GM12878 (cell line): ENCODE measurements at regions not wholly inside any gene's neighbourhood (a gene's known extent, or its start where the extent isn't known, plus 50 kb on each side); places are given as distances from the start of the nearest gene placed in this dataset.

ENCODE experiments used
- ATAC-seq: fragments of 200-7000 bp; cut with Tn5 transposase; 3 replicates; pipeline ENCODE4 v1.9.1; 2020; ENCODE audit warnings: mild to moderate bottlenecking, moderate library complexity
- BruUV-seq: library from RNA; stranded (reverse); fragments of 400-500 nt; replicated peaks from 2 replicates; lab custom pipeline; 2021; lab: Mats Ljungman, UMichigan
- CTCF ChIA-PET: fragments of 300-600 bp; sonication (Branson Sonifier 250); formaldehyde crosslinking; extraction: SDS; loops from one replicate; lab custom pipeline; 2021; ENCODE audit warnings: inconsistent platforms; lab: Yijun Ruan, JAX
- POLR2A ChIA-PET: fragments of 350-600 bp; formaldehyde crosslinking; extraction: SDS; loops from one replicate; lab custom pipeline; 2021; ENCODE audit warnings: inconsistent platforms; lab: Charles Lee
- RAD21 ChIA-PET: fragments of 300-600 bp; sonication (Branson Sonifier 250); formaldehyde crosslinking; loops from one replicate; lab custom pipeline; 2023; ENCODE audit warnings: antibody characterized with exemption; ENCODE audit not compliant: unreplicated experiment; lab: Charles Lee
- SMC1A ChIA-PET: fragments of 300-600 bp; sonication (Branson Sonifier 250); formaldehyde crosslinking; loops from one replicate; lab custom pipeline; 2023; ENCODE audit not compliant: unreplicated experiment, uncharacterized antibody; lab: Charles Lee
- DNase-seq: peaks from one replicate; pipeline ENCODE4 v3.0.0-alpha.2; 2011; ENCODE audit warnings: low read depth, low spot score
- FAIRE-seq: peaks from 3 replicates; lab custom pipeline; 2011; peaks lifted over from hg19 to GRCh38; lab: Jason Lieb, UNC
- H2AFZ ChIP-seq: 2 replicates; pipeline ENCODE4 v1.6.0; 2011; ENCODE audit warnings: low read depth, low read length, control low read depth; ENCODE audit not compliant: control insufficient read depth
- H3K27ac ChIP-seq: 2 replicates; pipeline ENCODE4 v1.5.1; 2011; ENCODE audit warnings: control low read depth; ENCODE audit not compliant: control insufficient read depth, insufficient read depth
- H3K27me3 ChIP-seq, 2 experiments: replicated peaks in 1 of 2; 2 replicates each; pipeline versions ENCODE4 v1.6.0 to v1.6.1; 2011; ENCODE audit warnings: low read length in 1 of 2; ENCODE audit not compliant: control insufficient read depth in 2 of 2, insufficient read depth in 2 of 2
- H3K36me3 ChIP-seq, 2 experiments: 2 replicates each; pipeline ENCODE4 v1.5.1; 2011; ENCODE audit warnings: low read length in 1 of 2; ENCODE audit not compliant: control insufficient read depth in 2 of 2, insufficient read depth in 2 of 2
- H3K4me1 ChIP-seq: 2 replicates; pipeline ENCODE4 v1.6.1; 2011; ENCODE audit warnings: mild to moderate bottlenecking, low read length, moderate library complexity, mixed read lengths; ENCODE audit not compliant: control insufficient read depth, insufficient read depth
- H3K4me2 ChIP-seq: 2 replicates; pipeline ENCODE4 v1.6.0; 2011; ENCODE audit warnings: control low read depth; ENCODE audit not compliant: control insufficient read depth, insufficient read depth
- H3K4me3 ChIP-seq: fragments of 200-600 bp; sonication (generic); 2 replicates; pipeline ENCODE4 v1.5.1; 2016
- H3K79me2 ChIP-seq: 2 replicates; pipeline ENCODE4 v1.6.0; 2011; ENCODE audit warnings: low read length; ENCODE audit not compliant: control insufficient read depth, insufficient read depth
- H3K9ac ChIP-seq: 2 replicates; pipeline ENCODE4 v1.8.0; 2011; ENCODE audit warnings: low read length, control low read depth, mixed read lengths; ENCODE audit not compliant: control insufficient read depth, insufficient read depth
- H3K9me3 ChIP-seq: replicated peaks from 3 replicates; pipeline ENCODE4 v1.5.1; 2011; ENCODE audit warnings: mild to moderate bottlenecking, low read length; ENCODE audit not compliant: control insufficient read depth, insufficient read depth
- H4K20me1 ChIP-seq: 2 replicates; pipeline ENCODE4 v1.6.0; 2011; ENCODE audit not compliant: control insufficient read depth, insufficient read depth
- CBX5 ChIP-seq: sonication (generic); IDR thresholded peaks from 2 replicates; pipeline ENCODE4 v1.6.1; 2016; ENCODE audit warnings: low read depth, moderate library complexity, mild to moderate bottlenecking, inconsistent platforms
- IKZF2 ChIP-seq, 2 experiments: fragments of 450-650 bp; IDR thresholded peaks; 2 replicates each; pipeline ENCODE4 v1.6.1; 2017; ENCODE audit warnings: mild to moderate bottlenecking in 2 of 2, moderate library complexity in 2 of 2
- MTA2 ChIP-seq: fragments of 450-650 bp; IDR thresholded peaks from 2 replicates; pipeline ENCODE4 v1.6.1; 2016; ENCODE audit warnings: low read depth, mild to moderate bottlenecking, moderate library complexity
- PML ChIP-seq: IDR thresholded peaks from 2 replicates; pipeline ENCODE4 v1.6.1; 2012; ENCODE audit warnings: low read length, inconsistent platforms
- RAD51 ChIP-seq: fragments of 450-650 bp; IDR thresholded peaks from 2 replicates; pipeline ENCODE4 v1.6.1; 2016; ENCODE audit warnings: moderate library complexity, mild to moderate bottlenecking, inconsistent platforms
- SMAD1 ChIP-seq: fragments of 450-650 bp; IDR thresholded peaks from 2 replicates; pipeline ENCODE4 v1.6.1; 2018; ENCODE audit warnings: mild to moderate bottlenecking, low read depth; ENCODE audit not compliant: partially characterized antibody
- SPI1 ChIP-seq: IDR thresholded peaks from 2 replicates; pipeline ENCODE4 v1.6.1; 2011; ENCODE audit warnings: low read depth, mild to moderate bottlenecking, low read length, moderate library complexity, borderline replicate concordance; ENCODE audit not compliant: insufficient read depth
- TCF7 ChIP-seq: IDR thresholded peaks from 2 replicates; pipeline ENCODE4 v1.6.1; 2014; ENCODE audit warnings: antibody characterized with exemption, borderline replicate concordance
- WRNIP1 ChIP-seq: IDR thresholded peaks from 2 replicates; pipeline ENCODE4 v1.6.1; 2011; ENCODE audit warnings: low read depth, low read length, improper control_type of control experiment, borderline replicate concordance
- WGBS: methylation state at CpG from one replicate; pipeline ENCODE4 v1.1.6; 2016; ENCODE audit warnings: low lambda C conversion rate; ENCODE audit not compliant: insufficient replicate concordance, insufficient coverage; ENCODE audit errors: missing lambda C conversion rate; 5-methylcytosine and 5-hydroxymethylcytosine counted together
- in situ Hi-C: fragments of 300-500 bp; cut with MboI; formaldehyde crosslinking; loops from 9 replicates; pipeline ENCODE4 v1.14.3; 2018; ENCODE audit warnings: mixed read lengths
- intact Hi-C: fragments of 100-400 bp; cut with micrococcal nuclease; formaldehyde crosslinking; loops from one replicate; pipeline ENCODE4 v1.14.2; 2022; ENCODE audit not compliant: unreplicated experiment
- TF ChIP-seq, protein P1 (sequence below): fragments of 450-650 bp; IDR thresholded peaks from 2 replicates; pipeline ENCODE4 v1.6.1; 2018; ENCODE audit warnings: borderline replicate concordance, mild to moderate bottlenecking; ENCODE audit not compliant: partially characterized antibody

DNA sequence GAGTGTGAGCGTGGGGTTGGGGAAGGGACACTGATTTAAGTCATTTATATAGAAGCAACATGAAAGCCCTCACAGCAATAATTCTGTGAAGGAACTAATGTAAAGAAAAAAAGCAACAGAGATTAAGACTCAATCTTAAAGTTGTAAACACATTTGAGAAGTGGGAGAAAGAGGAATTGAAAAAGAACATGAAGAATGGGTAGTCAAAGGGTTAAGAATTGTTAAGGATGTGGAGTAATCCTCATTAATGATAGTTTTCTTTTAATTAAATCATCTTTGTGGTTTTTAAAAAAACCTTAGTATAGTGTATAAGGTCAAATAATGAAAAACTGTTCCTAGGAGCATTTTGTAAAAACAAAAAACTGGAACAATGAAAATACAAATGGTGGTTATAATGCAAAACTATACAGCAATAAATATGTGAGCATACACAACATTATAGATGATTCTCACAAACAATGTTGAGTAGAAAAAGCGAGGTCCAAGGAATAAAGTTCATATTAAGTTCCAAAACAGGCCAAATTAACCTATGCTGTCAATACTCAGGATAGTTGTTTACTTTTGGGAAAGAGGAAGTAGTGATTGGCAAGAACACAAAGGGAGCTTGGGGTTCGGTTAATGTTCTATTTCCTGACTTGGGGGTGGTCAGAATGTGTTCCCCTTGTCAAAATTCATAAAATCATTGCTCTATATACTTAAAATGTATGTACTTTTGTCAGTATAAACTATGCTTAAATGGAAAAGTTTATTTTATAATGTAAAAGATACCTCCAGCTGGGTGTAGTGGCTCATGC is 120.4 kb upstream of the ATF7IP start:
- H3K4me2 ChIP-seq = no peak overlapping the region
- H2AFZ ChIP-seq = no peak overlapping the region
- H3K79me2 ChIP-seq = no peaks in the 10 kb centered on the region
- FAIRE-seq = peak; percentile 31
- ChIA-PET CTCF (interaction anchor here (0.5 kb wide), 1 partner anchor 74 kb away, joined by 5 read pairs; no protein-coding TSS in a partner anchor), RAD21 (interaction anchor here (0.7 to 1.2 kb wide), 3 partner anchors 33 to 128 kb away, joined by 3 to 4 read pairs (median 4); partner anchors contain the start of gene ATF7IP), POLR2A (interaction anchor here (0.6 to 0.8 kb wide), 3 partner anchors 31 to 223 kb away, joined by 3 read pairs; no protein-coding TSS in a partner anchor), SMC1A (interaction anchor here (0.7 to 1.4 kb wide), 3 partner anchors 39 to 140 kb away, joined by 3 to 4 read pairs (median 3); no protein-coding TSS in a partner anchor)
- TF ChIP-seq, protein P1, sequence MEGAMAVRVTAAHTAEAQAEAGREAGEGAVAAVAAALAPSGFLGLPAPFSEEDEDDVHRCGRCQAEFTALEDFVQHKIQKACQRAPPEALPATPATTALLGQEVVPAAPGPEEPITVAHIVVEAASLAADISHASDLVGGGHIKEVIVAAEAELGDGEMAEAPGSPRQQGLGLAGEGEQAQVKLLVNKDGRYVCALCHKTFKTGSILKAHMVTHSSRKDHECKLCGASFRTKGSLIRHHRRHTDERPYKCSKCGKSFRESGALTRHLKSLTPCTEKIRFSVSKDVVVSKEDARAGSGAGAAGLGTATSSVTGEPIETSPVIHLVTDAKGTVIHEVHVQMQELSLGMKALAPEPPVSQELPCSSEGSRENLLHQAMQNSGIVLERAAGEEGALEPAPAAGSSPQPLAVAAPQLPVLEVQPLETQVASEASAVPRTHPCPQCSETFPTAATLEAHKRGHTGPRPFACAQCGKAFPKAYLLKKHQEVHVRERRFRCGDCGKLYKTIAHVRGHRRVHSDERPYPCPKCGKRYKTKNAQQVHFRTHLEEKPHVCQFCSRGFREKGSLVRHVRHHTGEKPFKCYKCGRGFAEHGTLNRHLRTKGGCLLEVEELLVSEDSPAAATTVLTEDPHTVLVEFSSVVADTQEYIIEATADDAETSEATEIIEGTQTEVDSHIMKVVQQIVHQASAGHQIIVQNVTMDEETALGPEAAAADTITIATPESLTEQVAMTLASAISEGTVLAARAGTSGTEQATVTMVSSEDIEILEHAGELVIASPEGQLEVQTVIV = no peak
- no peak for TF ChIP-seq CBX5
- no peak for TF ChIP-seq PML
- TF ChIP-seq SMAD1 = no peak
- no peak for TF ChIP-seq WRNIP1
- TF ChIP-seq SPI1 = peak; percentile 62; the same call in 1 of the 2 replicates
- no peak for TF ChIP-seq TCF7
- TF ChIP-seq MTA2 = peak; percentile 75
- no peak for TF ChIP-seq RAD51
- 0 out of 4 replicates have a peak, but pooled peaks of 1 of the 2 experiments have one; percentile 16 for TF ChIP-seq IKZF2 (IDR thresholded peaks at IDR 0.05)
- H3K36me3 ChIP-seq = no peaks in the 10 kb centered on the region
- intact Hi-C loops (loop anchor here (5.0 kb wide), 1 partner anchor 152 kb away; no protein-coding TSS in a partner anchor), in situ Hi-C loops (loop anchor here (5.0 to 25.0 kb wide), 2 partner anchors 122 to 217 kb away; partner anchors contain the start of gene ATF7IP)
- H4K20me1 ChIP-seq = no peaks in the 10 kb centered on the region
- no peak for DNase-seq
- BruUV-seq = no TSS peak
- H3K27ac ChIP-seq = peak overlapping the region; percentile 20; the same call in 1 of the 2 replicates
- H3K4me1 ChIP-seq = peaks cover 21% of the 10 kb centered on the region
- 26% methylated on average over 3 of the region's 3 CpGs for WGBS
- H3K9me3 ChIP-seq = peaks cover 8% of the 10 kb centered on the region; the same call in 2 of the 3 replicates
- H3K4me3 ChIP-seq = no peak overlapping the region
- no peak; the same call in 2 of the 3 replicates for ATAC-seq
- no peaks in the 10 kb centered on the region for H3K27me3 ChIP-seq
- no peak overlapping the region for H3K9ac ChIP-seq
